SU-DHL-6 (cell line): ENCODE measurements at regions not wholly inside any gene's neighbourhood (a gene's known extent, or its start where the extent isn't known, plus 50 kb on each side); places are given as distances from the start of the nearest gene placed in this dataset.
"Not testable (repeated sequence)": the region's sequence is repeated elsewhere in the genome, so short reads cannot be mapped to it uniquely, and the experiment has no call there.

Experiments used
- H2AFZ ChIP-seq: fragments of 200-600 bp; sonication (generic); 2 replicates; pipeline ENCODE4 v1.6.1; 2014; ENCODE audit warnings: low read depth, mild to moderate bottlenecking, moderate library complexity, mixed read lengths, antibody characterized with exemption, low read length; ENCODE audit not compliant: severe bottlenecking
- H3F3A ChIP-seq: fragments of 200-600 bp; shearing (Covaris generic); 2 replicates; pipeline ENCODE4 v1.6.0; 2016; ENCODE audit warnings: antibody characterized with exemption, mild to moderate bottlenecking; ENCODE audit not compliant: insufficient read depth
- H3K27ac ChIP-seq: fragments of 200-600 bp; sonication (generic); 2 replicates; pipeline ENCODE4 v1.5.1; 2016; ENCODE audit warnings: low read depth, mild to moderate bottlenecking, low read length, moderate library complexity, mixed read lengths
- H3K27me3 ChIP-seq: fragments of 200-600 bp; sonication (generic), shearing (Covaris generic); 2 replicates; pipeline ENCODE4 v1.6.0; 2014; ENCODE audit warnings: mild to moderate bottlenecking, low read length
- H3K36me3 ChIP-seq: fragments of 200-600 bp; sonication (generic); 2 replicates; pipeline ENCODE4 v1.6.1; 2014; ENCODE audit warnings: mild to moderate bottlenecking, low read length, mixed read lengths
- H3K4me2 ChIP-seq: fragments of 300-600, 200-600 bp; shearing (Covaris generic), sonication (generic); 2 replicates; pipeline ENCODE4 v1.6.0; 2014; ENCODE audit warnings: low read length, low read depth, mild to moderate bottlenecking; ENCODE audit not compliant: poor library complexity, severe bottlenecking
- H3K4me3 ChIP-seq: fragments of 200-600 bp; sonication (generic); 2 replicates; pipeline ENCODE4 v1.5.1; 2014; ENCODE audit warnings: antibody characterized with exemption, low read length, mild to moderate bottlenecking, mixed read lengths; ENCODE audit not compliant: insufficient read depth, poor library complexity, severe bottlenecking
- H3K79me2 ChIP-seq: fragments of 200-600 bp; sonication (generic); 2 replicates; pipeline ENCODE4 v1.6.1; 2014; ENCODE audit warnings: mild to moderate bottlenecking, low read length, moderate library complexity; ENCODE audit not compliant: insufficient read depth
- H3K9ac ChIP-seq: fragments of 200-600 bp; sonication (generic); 2 replicates; pipeline ENCODE4 v1.7.0; 2014; ENCODE audit warnings: mild to moderate bottlenecking, low read length
- H3K9me2 ChIP-seq: fragments of 200-600 bp; sonication (generic); replicated peaks from 2 replicates; pipeline ENCODE4 v1.6.1; 2014; ENCODE audit warnings: low read length; ENCODE audit not compliant: insufficient read depth
- H3K9me3 ChIP-seq: fragments of 200-600 bp; sonication (generic); 2 replicates; pipeline ENCODE4 v1.6.1; 2014; ENCODE audit warnings: low read length, mixed read lengths; ENCODE audit not compliant: insufficient read depth
- H4K20me1 ChIP-seq: fragments of 200-600 bp; sonication (generic); 2 replicates; pipeline ENCODE4 v1.6.1; 2014; ENCODE audit warnings: low read depth, mild to moderate bottlenecking, antibody characterized with exemption, low read length, moderate library complexity, mixed read lengths
- EZH2phosphoT487 ChIP-seq: fragments of 200-600 bp; sonication (generic), shearing (Covaris generic); conservative IDR thresholded peaks from 2 replicates; pipeline ENCODE4 v1.6.1; 2018; ENCODE audit warnings: mild to moderate bottlenecking, antibody characterized with exemption, low read length, moderate library complexity, mixed read lengths
- TF ChIP-seq, protein P1 (sequence below): fragments of 200-600 bp; sonication (generic); IDR thresholded peaks from one replicate; pipeline ENCODE4 v1.5.1; 2017; ENCODE audit warnings: antibody characterized with exemption, mild to moderate bottlenecking, low read length, moderate library complexity; ENCODE audit not compliant: insufficient read depth, poor library complexity, severe bottlenecking

GRCh38 chr7:142482891-142483658 lies 225.2 kb upstream of the PRSS58 start:
- TF ChIP-seq, protein P1, sequence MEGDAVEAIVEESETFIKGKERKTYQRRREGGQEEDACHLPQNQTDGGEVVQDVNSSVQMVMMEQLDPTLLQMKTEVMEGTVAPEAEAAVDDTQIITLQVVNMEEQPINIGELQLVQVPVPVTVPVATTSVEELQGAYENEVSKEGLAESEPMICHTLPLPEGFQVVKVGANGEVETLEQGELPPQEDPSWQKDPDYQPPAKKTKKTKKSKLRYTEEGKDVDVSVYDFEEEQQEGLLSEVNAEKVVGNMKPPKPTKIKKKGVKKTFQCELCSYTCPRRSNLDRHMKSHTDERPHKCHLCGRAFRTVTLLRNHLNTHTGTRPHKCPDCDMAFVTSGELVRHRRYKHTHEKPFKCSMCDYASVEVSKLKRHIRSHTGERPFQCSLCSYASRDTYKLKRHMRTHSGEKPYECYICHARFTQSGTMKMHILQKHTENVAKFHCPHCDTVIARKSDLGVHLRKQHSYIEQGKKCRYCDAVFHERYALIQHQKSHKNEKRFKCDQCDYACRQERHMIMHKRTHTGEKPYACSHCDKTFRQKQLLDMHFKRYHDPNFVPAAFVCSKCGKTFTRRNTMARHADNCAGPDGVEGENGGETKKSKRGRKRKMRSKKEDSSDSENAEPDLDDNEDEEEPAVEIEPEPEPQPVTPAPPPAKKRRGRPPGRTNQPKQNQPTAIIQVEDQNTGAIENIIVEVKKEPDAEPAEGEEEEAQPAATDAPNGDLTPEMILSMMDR: peak; percentile 67
- TF ChIP-seq EZH2phosphoT487: no peak
- H3K27ac ChIP-seq: no peak overlapping the region
- no peaks in the 10 kb centered on the region for H3K36me3 ChIP-seq
- H3K79me2 ChIP-seq: no peaks in the 10 kb centered on the region
- H3K27me3 ChIP-seq: no peaks in the 10 kb centered on the region
- no peaks in the 10 kb centered on the region for H3K9me3 ChIP-seq
- no peak overlapping the region for H3K9ac ChIP-seq
- no peak overlapping the region for H3K4me3 ChIP-seq
- H3F3A ChIP-seq: no peaks in the 10 kb centered on the region
- no peaks in the 10 kb centered on the region for H3K9me2 ChIP-seq
- no peaks in the 10 kb centered on the region for H4K20me1 ChIP-seq
- H3K4me2 ChIP-seq: no peak overlapping the region
- H2AFZ ChIP-seq: no peak overlapping the region

- Histone ChIP-seq H3K36me3 (no peaks in the 10 kb centered on the region), H3K9me3 (no peaks in the 10 kb centered on the region), H3K4me3 (no peak overlapping the region), H3K9me2 (no peaks in the 10 kb centered on the region), H2AFZ (no peak overlapping the region), H3F3A (no peaks in the 10 kb centered on the region), H3K9ac (no peak overlapping the region), H3K27ac (no peak overlapping the region), H3K27me3 (no peaks in the 10 kb centered on the region), H3K79me2 (no peaks in the 10 kb centered on the region), H3K4me2 (no peak overlapping the region), H4K20me1 (no peaks in the 10 kb centered on the region)
- TF ChIP-seq, protein P1: no peak
- no peak for TF ChIP-seq EZH2phosphoT487
Measured at GRCh38 chr7:142481548-142481947, 223.7 kb upstream of the PRSS58 start.

- Histone ChIP-seq H3K9ac (no peak overlapping the region), H3K4me3 (no peak overlapping the region), H3K9me3 (no peaks in the 10 kb centered on the region), H3K27ac (no peak overlapping the region), H3K27me3 (no peaks in the 10 kb centered on the region), H3K9me2 (no peaks in the 10 kb centered on the region), H3K4me2 (no peak overlapping the region), H3F3A (no peaks in the 10 kb centered on the region), H2AFZ (no peak overlapping the region), H3K36me3 (no peaks in the 10 kb centered on the region), H3K79me2 (no peaks in the 10 kb centered on the region), H4K20me1 (no peaks in the 10 kb centered on the region)
- no peak for TF ChIP-seq EZH2phosphoT487
- TF ChIP-seq, protein P1: peak; percentile 75
Measured at GRCh38 chr7:142478479-142479220, 220.8 kb upstream of the PRSS58 start.

DNA sequence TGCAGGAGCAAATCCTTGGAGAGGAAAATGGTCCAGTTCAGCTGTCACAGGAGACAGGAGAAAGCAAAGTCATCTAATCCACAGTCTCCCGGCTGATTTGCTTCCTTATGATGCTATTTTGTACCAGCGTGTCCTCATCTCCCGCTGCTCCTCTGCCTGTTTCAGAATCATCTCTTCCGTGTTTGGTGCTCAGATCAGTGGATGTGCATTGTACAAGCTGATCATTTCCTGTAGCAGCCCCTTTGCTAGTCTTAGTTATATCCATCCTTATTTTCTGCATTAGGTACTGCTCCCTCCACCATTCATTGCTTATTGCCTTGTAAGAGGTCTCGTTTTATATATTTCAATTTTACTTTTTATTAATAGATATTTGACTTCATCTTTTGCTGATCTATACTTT lies 219.9 kb upstream of the PRSS58 start:
- H3K27ac ChIP-seq, H3K9me2 ChIP-seq, H3K9ac ChIP-seq, H4K20me1 ChIP-seq, H3K4me3 ChIP-seq, H3K9me3 ChIP-seq, H2AFZ ChIP-seq, H3K4me2 ChIP-seq, H3F3A ChIP-seq, H3K36me3 ChIP-seq, H3K27me3 ChIP-seq, H3K79me2 ChIP-seq: not testable (repeated sequence)
